H1 (cell line): ENCODE measurements at regions not wholly inside any gene's neighbourhood (a gene's known extent, or its start where the extent isn't known, plus 50 kb on each side); places are given as distances from the start of the nearest gene placed in this dataset.

ENCODE experiments used
- CTCF ChIA-PET: fragments of 300-600 bp; sonication (Branson Sonifier 250); formaldehyde crosslinking; loops from one replicate; lab custom pipeline; 2021; ENCODE audit not compliant: partially characterized antibody; lab: Charles Lee
- POLR2A ChIA-PET: fragments of 300-600 bp; sonication (Branson Sonifier 250); formaldehyde crosslinking; loops from one replicate; lab custom pipeline; 2021; ENCODE audit warnings: inconsistent platforms; ENCODE audit not compliant: partially characterized antibody; lab: Charles Lee
- DNase-seq, 2 experiments: peaks; one replicate each; pipeline versions ENCODE4 v3.0.0 to v3.0.0-alpha.2; 2010 to 2022; ENCODE audit warnings: low spot score in 2 of 2, low read depth in 1 of 2, mixed read lengths in 1 of 2
- FAIRE-seq: peaks from 2 replicates; lab custom pipeline; 2011; peaks lifted over from hg19 to GRCh38; lab: Jason Lieb, UNC
- H2AFZ ChIP-seq: 2 replicates; pipeline ENCODE4 v1.8.1; 2012; ENCODE audit warnings: low read length, inconsistent platforms
- H2AK5ac ChIP-seq: 2 replicates; pipeline ENCODE4 v1.6.1; 2013; ENCODE audit warnings: low read depth, low read length
- H2BK120ac ChIP-seq: replicated peaks from 2 replicates; pipeline ENCODE3; 2013; ENCODE audit warnings: low read depth, low read length, inconsistent platforms
- H2BK12ac ChIP-seq: 2 replicates; pipeline ENCODE4 v1.6.1; 2013; ENCODE audit warnings: low read depth, low read length
- H2BK15ac ChIP-seq: 2 replicates; pipeline ENCODE4 v1.6.1; 2013; ENCODE audit warnings: low read length
- H2BK20ac ChIP-seq: 2 replicates; pipeline ENCODE4 v1.6.1; 2013; ENCODE audit warnings: low read length
- H2BK5ac ChIP-seq: 2 replicates; pipeline ENCODE4 v1.6.1; 2013; ENCODE audit warnings: low read depth, low read length
- H3K14ac ChIP-seq: 2 replicates; pipeline ENCODE4 v1.6.1; 2013; ENCODE audit warnings: inconsistent platforms; ENCODE audit not compliant: insufficient read length
- H3K18ac ChIP-seq: 2 replicates; pipeline ENCODE4 v1.6.1; 2013; ENCODE audit warnings: low read length; ENCODE audit errors: extremely low read depth
- H3K23ac ChIP-seq: 2 replicates; pipeline ENCODE4 v1.6.1; 2013; ENCODE audit warnings: inconsistent platforms; ENCODE audit not compliant: insufficient read length
- H3K23me2 ChIP-seq: 2 replicates; pipeline ENCODE4 v1.6.1; 2013; ENCODE audit warnings: low read depth, low read length
- H3K27ac ChIP-seq: 2 replicates; pipeline ENCODE4 v1.6.1; 2011; ENCODE audit warnings: low read depth, low read length, inconsistent platforms
- H3K27me3 ChIP-seq, 4 experiments: replicated peaks in 1 of 4; 1 replicate in 1 of 4; 2 replicates in 3 of 4; pipeline versions ENCODE4 v1.6.1 to v1.8.1; 2011 to 2013; ENCODE audit warnings: low read length in 3 of 4, mild to moderate bottlenecking in 3 of 4, inconsistent platforms in 2 of 4, mixed read lengths in 2 of 4, moderate library complexity in 1 of 4; ENCODE audit not compliant: control insufficient read depth in 3 of 4, insufficient read depth in 3 of 4; ENCODE audit errors: extremely low read depth in 1 of 4
- H3K36me3 ChIP-seq, 4 experiments: 2 replicates each; pipeline versions ENCODE4 v1.6.1 to v1.8.1; 2011 to 2013; ENCODE audit warnings: mild to moderate bottlenecking in 4 of 4, low read length in 3 of 4, moderate library complexity in 2 of 4, control low read depth in 1 of 4, inconsistent platforms in 1 of 4; ENCODE audit not compliant: insufficient read depth in 4 of 4, control insufficient read depth in 2 of 4
- H3K4ac ChIP-seq: replicated peaks from 2 replicates; pipeline ENCODE3; 2013; ENCODE audit warnings: low read length, low read depth, mixed read lengths, inconsistent platforms; ENCODE audit not compliant: insufficient read length
- H3K4me1 ChIP-seq, 4 experiments: replicated peaks in 1 of 4; 1 replicate in 1 of 4; 2 replicates in 3 of 4; pipeline versions ENCODE4 v1.6.1 to v1.8.1; 2011 to 2013; ENCODE audit warnings: low read length in 3 of 4, inconsistent platforms in 2 of 4, mixed read lengths in 1 of 4; ENCODE audit not compliant: insufficient read depth in 4 of 4, control insufficient read depth in 3 of 4
- H3K4me2 ChIP-seq, 2 experiments: 2 replicates each; pipeline versions ENCODE4 v1.6.1 to v1.8.1; 2011 to 2013; ENCODE audit warnings: low read depth in 2 of 2, low read length in 2 of 2, control low read depth in 1 of 2, inconsistent platforms in 1 of 2, mild to moderate bottlenecking in 1 of 2; ENCODE audit not compliant: insufficient read depth in 1 of 2
- H3K4me3 ChIP-seq, 4 experiments: fragments of 200-600, 300-600 bp in 1 of 4; sonication (generic), shearing (Covaris generic), sonication (Bioruptor Twin) in 1 of 4; 2 replicates each; pipeline versions ENCODE4 v1.5.1 to v1.8.1; 2011 to 2016; ENCODE audit warnings: low read length in 4 of 4, low read depth in 3 of 4, control low read depth in 2 of 4, inconsistent platforms in 2 of 4, mild to moderate bottlenecking in 2 of 4, mixed read lengths in 1 of 4, moderate library complexity in 1 of 4; ENCODE audit not compliant: insufficient read depth in 2 of 4; ENCODE audit errors: extremely low read depth in 1 of 4
- H3K56ac ChIP-seq: replicated peaks from 2 replicates; pipeline ENCODE3; 2013; ENCODE audit warnings: low read depth, mild to moderate bottlenecking, mixed read lengths, low read length, inconsistent platforms; ENCODE audit not compliant: insufficient read length
- H3K79me1 ChIP-seq: 2 replicates; pipeline ENCODE4 v1.6.1; 2013; ENCODE audit warnings: low read depth, low read length, control low read depth
- H3K79me2 ChIP-seq, 2 experiments: 2 replicates each; pipeline versions ENCODE4 v1.6.1 to v1.8.1; 2012 to 2013; ENCODE audit warnings: low read length in 2 of 2, mild to moderate bottlenecking in 2 of 2, inconsistent platforms in 1 of 2; ENCODE audit not compliant: insufficient read depth in 2 of 2, control insufficient read depth in 1 of 2
- H3K9ac ChIP-seq, 4 experiments: replicated peaks in 1 of 4; 1 replicate in 1 of 4; 2 replicates in 3 of 4; pipeline versions ENCODE4 v1.6.1 to v1.8.1; 2011 to 2013; ENCODE audit warnings: low read depth in 3 of 4, low read length in 3 of 4, control low read depth in 2 of 4, mild to moderate bottlenecking in 2 of 4, moderate library complexity in 2 of 4, inconsistent platforms in 1 of 4; ENCODE audit errors: extremely low read depth in 1 of 4
- H3K9me3 ChIP-seq, 2 experiments: 2 replicates each; pipeline versions ENCODE4 v1.6.1 to v1.8.1; 2012 to 2013; ENCODE audit warnings: mild to moderate bottlenecking in 2 of 2, moderate library complexity in 2 of 2, control low read depth in 1 of 2, inconsistent platforms in 1 of 2, low read depth in 1 of 2, low read length in 1 of 2, mixed read lengths in 1 of 2; ENCODE audit not compliant: insufficient read depth in 2 of 2
- H4K20me1 ChIP-seq, 2 experiments: replicated peaks in 1 of 2; 2 replicates each; pipeline versions ENCODE3 to v1.8.1; 2011 to 2013; ENCODE audit warnings: inconsistent platforms in 2 of 2, low read length in 2 of 2, mild to moderate bottlenecking in 1 of 2; ENCODE audit not compliant: insufficient read depth in 2 of 2, control insufficient read depth in 1 of 2
- H4K5ac ChIP-seq: 2 replicates; pipeline ENCODE4 v1.6.1; 2013; ENCODE audit warnings: low read length, low read depth, mixed read lengths, inconsistent platforms; ENCODE audit not compliant: insufficient read length
- H4K8ac ChIP-seq: 2 replicates; pipeline ENCODE4 v1.8.0; 2013; ENCODE audit warnings: mild to moderate bottlenecking, moderate library complexity, low read length, inconsistent platforms; ENCODE audit not compliant: insufficient read depth; ENCODE audit errors: extremely low read depth
- H4K91ac ChIP-seq: replicated peaks from 2 replicates; pipeline ENCODE3; 2013; ENCODE audit warnings: low read length, mixed read lengths, inconsistent platforms; ENCODE audit not compliant: insufficient read length
- E2F6 ChIP-seq: IDR thresholded peaks from 2 replicates; pipeline ENCODE4 v1.6.1; 2012; ENCODE audit warnings: inconsistent platforms
- GTF2F1 ChIP-seq: IDR thresholded peaks from 2 replicates; pipeline ENCODE4 v1.6.1; 2012; ENCODE audit warnings: low read depth, low read length, improper control_type of control experiment, borderline replicate concordance
- HDAC2 ChIP-seq, 2 experiments: fragments of 300-600 bp in 1 of 2; sonication (generic) in 1 of 2; IDR thresholded peaks; 2 replicates each; pipeline ENCODE4 v1.6.1; 2011 to 2012; ENCODE audit warnings: low read depth in 2 of 2, low read length in 2 of 2, mild to moderate bottlenecking in 2 of 2, moderate library complexity in 2 of 2, borderline replicate concordance in 1 of 2, inconsistent platforms in 1 of 2
- JUN ChIP-seq: IDR thresholded peaks from 2 replicates; pipeline ENCODE4 v1.6.1; 2011; ENCODE audit warnings: low read depth, mild to moderate bottlenecking, improper control_type of control experiment, low read length
- MAX ChIP-seq: IDR thresholded peaks from 2 replicates; pipeline ENCODE4 v1.6.1; 2012; ENCODE audit warnings: inconsistent platforms
- NANOG ChIP-seq: IDR thresholded peaks from 2 replicates; pipeline ENCODE4 v1.6.1; 2011; ENCODE audit warnings: low read length, low read depth, mild to moderate bottlenecking, inconsistent platforms; ENCODE audit not compliant: insufficient read depth, poor library complexity, severe bottlenecking
- PHF8 ChIP-seq: fragments of 200-600 bp; sonication (generic); conservative IDR thresholded peaks from 2 replicates; pipeline ENCODE4 v1.7.1; 2012; ENCODE audit warnings: low read depth, mild to moderate bottlenecking, inconsistent platforms, low read length, moderate library complexity
- POLR2A ChIP-seq, 2 experiments: IDR thresholded peaks; 1 replicate in 1 of 2; 2 replicates in 1 of 2; pipeline ENCODE4 v1.6.1; 2011; ENCODE audit warnings: low read depth in 2 of 2, low read length in 2 of 2, mild to moderate bottlenecking in 2 of 2; ENCODE audit errors: control extremely low read depth in 1 of 2
- POLR2AphosphoS5 ChIP-seq: IDR thresholded peaks from 2 replicates; pipeline ENCODE4 v1.6.1; 2011; ENCODE audit warnings: low read depth, low read length
- SIRT6 ChIP-seq: IDR thresholded peaks from one replicate; pipeline ENCODE4 v1.7.1; 2012; ENCODE audit warnings: low read length, inconsistent platforms
- SP2 ChIP-seq: IDR thresholded peaks from 2 replicates; pipeline ENCODE4 v1.6.1; 2012; ENCODE audit warnings: mild to moderate bottlenecking, low read length, inconsistent platforms
- SRF ChIP-seq: IDR thresholded peaks from 2 replicates; pipeline ENCODE4 v1.6.1; 2011; ENCODE audit warnings: mild to moderate bottlenecking, low read depth, low read length, moderate library complexity
- TCF12 ChIP-seq: IDR thresholded peaks from 2 replicates; pipeline ENCODE4 v1.6.1; 2011; ENCODE audit warnings: low read depth, mild to moderate bottlenecking, low read length
- WGBS, 2 experiments: shearing (Covaris generic) in 1 of 2; methylation state at CpG; one replicate each; pipeline versions ENCODE4 v1.1.6 to v1.1.7; 2013 to 2015; ENCODE audit warnings: low lambda C conversion rate in 2 of 2, mixed read lengths in 2 of 2, inconsistent platforms in 1 of 2, low coverage in 1 of 2, missing lambda C conversion rate in 1 of 2; ENCODE audit not compliant: insufficient replicate concordance in 2 of 2, insufficient coverage in 1 of 2, insufficient read length in 1 of 2; ENCODE audit errors: extremely low coverage in 1 of 2, missing lambda C conversion rate in 1 of 2; 5-methylcytosine and 5-hydroxymethylcytosine counted together

- Histone ChIP-seq H3K18ac (no peak overlapping the region), H3K4me1 (peaks cover 0 to 11% (median 3%) of the 10 kb centered on the region in 4 experiments; a peak in 2 of 7 replicates), H2BK5ac (no peak overlapping the region), H3K9ac (no peak overlapping the region), H4K5ac (no peak overlapping the region), H2BK120ac (no peak overlapping the region), H3K23me2 (no peaks in the 10 kb centered on the region), H3K56ac (no peak overlapping the region), H3K4ac (no peak overlapping the region), H4K91ac (no peak overlapping the region), H4K8ac (no peak overlapping the region), H3K79me1 (no peaks in the 10 kb centered on the region), H2BK20ac (no peak overlapping the region), H2AFZ (no peak overlapping the region), H3K79me2 (no peaks in the 10 kb centered on the region), H3K27me3 (no peaks in the 10 kb centered on the region), H3K4me3 (no peak overlapping the region), H3K14ac (no peak overlapping the region), H3K9me3 (peaks cover 0 to 2% of the 10 kb centered on the region in 2 experiments; a peak in 1 of 4 replicates), H3K27ac (no peak overlapping the region), H4K20me1 (peaks cover 0 to 3% of the 10 kb centered on the region in 2 experiments), H2AK5ac (no peak overlapping the region), H3K4me2 (no peak overlapping the region), H3K23ac (no peak overlapping the region), H2BK12ac (no peak overlapping the region), H3K36me3 (no peaks in the 10 kb centered on the region), H2BK15ac (no peak overlapping the region)
- no peak for FAIRE-seq
- POLR2A ChIA-PET, result no interaction called here
- CTCF ChIA-PET, result interaction anchor here (0.8 kb wide), 1 partner anchor 11 kb away, joined by 3 read pairs; no protein-coding TSS in a partner anchor
- no peak for DNase-seq
- WGBS, 2 experiments, result 67% methylated on average over 3 of the region's 5 CpGs; no CpG with 5 or more reads in 1 of the 2 experiments
- TF ChIP-seq JUN (no peak), E2F6 (no peak), SIRT6 (no peak), MAX (no peak), SRF (no peak), TCF12 (no peak), POLR2AphosphoS5 (no peak), POLR2A (IDR thresholded peaks at IDR 0.05; ENCODE audit: control extremely low read depth in 1 of 2, low read depth in 2 of 2, low read length in 2 of 2) (no peak), HDAC2 (IDR thresholded peaks at IDR 0.05; ENCODE audit: borderline replicate concordance in 1 of 2, low read depth in 2 of 2, low read length in 2 of 2) (no peak), GTF2F1 (no peak), PHF8 (no peak), SP2 (no peak), NANOG (no peak)
Measured at GRCh38 chr3:13150624-13151023, 77.4 kb upstream of the IQSEC1 start.
